DOHH2 (cell line): ENCODE measurements at regions not wholly inside any gene's neighbourhood (a gene's known extent, or its start where the extent isn't known, plus 50 kb on each side); places are given as distances from the start of the nearest gene placed in this dataset.

Experiments
- H3F3A ChIP-seq: fragments of 200-600 bp; sonication (generic), shearing (Covaris generic); 2 replicates; pipeline ENCODE4 v1.6.0; 2016; ENCODE audit warnings: antibody characterized with exemption, mild to moderate bottlenecking; ENCODE audit not compliant: control insufficient read depth, insufficient read depth
- H3K27ac ChIP-seq: fragments of 200-600 bp; sonication (generic); 2 replicates; pipeline ENCODE4 v1.5.1; 2014; ENCODE audit warnings: low read depth, mild to moderate bottlenecking, low read length, moderate library complexity
- H3K27me3 ChIP-seq: fragments of 200-600 bp; sonication (generic); 2 replicates; pipeline ENCODE4 v1.6.1; 2014; ENCODE audit warnings: mild to moderate bottlenecking, low read length, mixed read lengths; ENCODE audit not compliant: control insufficient read depth
- H3K36me3 ChIP-seq: fragments of 200-600 bp; sonication (generic); 2 replicates; pipeline ENCODE4 v1.6.1; 2014; ENCODE audit warnings: mild to moderate bottlenecking, low read length, moderate library complexity, mixed read lengths; ENCODE audit not compliant: control insufficient read depth
- H3K4me1 ChIP-seq: fragments of 200-600 bp; sonication (generic); 2 replicates; pipeline ENCODE4 v1.6.1; 2014; ENCODE audit warnings: mild to moderate bottlenecking, low read length, mixed read lengths; ENCODE audit not compliant: control insufficient read depth
- H3K4me2 ChIP-seq: fragments of 200-600 bp; sonication (generic); 2 replicates; pipeline ENCODE4 v1.6.0; 2014; ENCODE audit warnings: mild to moderate bottlenecking, low read length, moderate library complexity
- H3K4me3 ChIP-seq: fragments of 200-600 bp; sonication (generic); 2 replicates; pipeline ENCODE4 v1.5.1; 2014; ENCODE audit warnings: mild to moderate bottlenecking, low read length, mixed read lengths
- H3K79me2 ChIP-seq: fragments of 200-600 bp; sonication (generic); 2 replicates; pipeline ENCODE4 v1.6.1; 2014; ENCODE audit warnings: mild to moderate bottlenecking, low read length, mixed read lengths; ENCODE audit not compliant: control insufficient read depth
- H3K9me2 ChIP-seq: fragments of 200-600 bp; sonication (generic); replicated peaks from 2 replicates; pipeline ENCODE4 v1.6.1; 2014; ENCODE audit warnings: mild to moderate bottlenecking, low read length, mixed read lengths; ENCODE audit not compliant: control insufficient read depth
- H3K9me3 ChIP-seq: fragments of 200-600 bp; sonication (generic); 2 replicates; pipeline ENCODE4 v1.6.1; 2014; ENCODE audit warnings: antibody characterized with exemption, low read length, mixed read lengths; ENCODE audit not compliant: control insufficient read depth, insufficient read depth
- H4K20me1 ChIP-seq: fragments of 200-600 bp; sonication (generic); 2 replicates; pipeline ENCODE4 v1.6.0; 2014; ENCODE audit warnings: low read depth, mild to moderate bottlenecking, antibody characterized with exemption, low read length, moderate library complexity; ENCODE audit not compliant: control insufficient read depth, insufficient read depth
- CTCF ChIP-seq: fragments of 200-600 bp; sonication (generic); IDR thresholded peaks from one replicate; pipeline ENCODE4 v1.5.1; 2014; ENCODE audit warnings: antibody characterized with exemption, mild to moderate bottlenecking, low read depth, low read length; ENCODE audit not compliant: poor library complexity, severe bottlenecking
- EZH2phosphoT487 ChIP-seq: fragments of 200-600 bp; sonication (generic); IDR thresholded peaks from 2 replicates; pipeline ENCODE4 v1.6.1; 2017; ENCODE audit warnings: borderline replicate concordance, mild to moderate bottlenecking, antibody characterized with exemption, low read length, moderate library complexity, mixed read lengths

- H3K27me3 ChIP-seq: no peaks in the 10 kb centered on the region
- H3K4me3 ChIP-seq: no peak overlapping the region
- no peaks in the 10 kb centered on the region for H3F3A ChIP-seq
- H3K27ac ChIP-seq: no peak overlapping the region
- H3K79me2 ChIP-seq: no peaks in the 10 kb centered on the region
- no peaks in the 10 kb centered on the region for H3K9me3 ChIP-seq
- no peaks in the 10 kb centered on the region for H4K20me1 ChIP-seq
- H3K4me1 ChIP-seq: no peaks in the 10 kb centered on the region
- no peak for TF ChIP-seq CTCF
- no peak for TF ChIP-seq EZH2phosphoT487
- H3K9me2 ChIP-seq: no peaks in the 10 kb centered on the region
- no peak overlapping the region for H3K4me2 ChIP-seq
- no peaks in the 10 kb centered on the region for H3K36me3 ChIP-seq
Measured at GRCh38 chr3:34929036-34929435, 710.3 kb upstream of the ARPP21 start.

- no peak overlapping the region for H3K4me2 ChIP-seq
- no peaks in the 10 kb centered on the region for H3K9me2 ChIP-seq
- no peaks in the 10 kb centered on the region for H4K20me1 ChIP-seq
- no peaks in the 10 kb centered on the region for H3K79me2 ChIP-seq
- no peaks in the 10 kb centered on the region for H3F3A ChIP-seq
- no peaks in the 10 kb centered on the region for H3K9me3 ChIP-seq
- no peaks in the 10 kb centered on the region for H3K4me1 ChIP-seq
- H3K27ac ChIP-seq: no peak overlapping the region
- no peak for TF ChIP-seq CTCF
- no peak for TF ChIP-seq EZH2phosphoT487
- no peaks in the 10 kb centered on the region for H3K36me3 ChIP-seq
- no peak overlapping the region for H3K4me3 ChIP-seq
- no peaks in the 10 kb centered on the region for H3K27me3 ChIP-seq
Measured at GRCh38 chr3:34934660-34935059, 704.7 kb upstream of the ARPP21 start.

GRCh38 chr3:34938784-34939183, 700.5 kb upstream of the ARPP21 start:
- H3K9me2 ChIP-seq: no peaks in the 10 kb centered on the region
- no peaks in the 10 kb centered on the region for H3K9me3 ChIP-seq

More at GRCh38 chr3:34938784-34939183, 700.5 kb upstream of the ARPP21 start:
- Histone ChIP-seq H4K20me1 (no peaks in the 10 kb centered on the region), H3K27me3 (no peaks in the 10 kb centered on the region), H3F3A (no peaks in the 10 kb centered on the region), H3K4me3 (no peak overlapping the region), H3K79me2 (no peaks in the 10 kb centered on the region), H3K4me1 (no peaks in the 10 kb centered on the region), H3K36me3 (no peaks in the 10 kb centered on the region), H3K4me2 (no peak overlapping the region), H3K27ac (no peak overlapping the region)
- TF ChIP-seq CTCF (no peak), EZH2phosphoT487 (no peak)
